ENCODE measurements at regions not wholly inside any gene's neighbourhood (a gene's known extent, or its start where the extent isn't known, plus 50 kb on each side); places are given as distances from the start of the nearest gene placed in this dataset.
"Not testable (repeated sequence)": the region's sequence is repeated elsewhere in the genome, so short reads cannot be mapped to it uniquely, and the experiment has no call there.

DNA sequence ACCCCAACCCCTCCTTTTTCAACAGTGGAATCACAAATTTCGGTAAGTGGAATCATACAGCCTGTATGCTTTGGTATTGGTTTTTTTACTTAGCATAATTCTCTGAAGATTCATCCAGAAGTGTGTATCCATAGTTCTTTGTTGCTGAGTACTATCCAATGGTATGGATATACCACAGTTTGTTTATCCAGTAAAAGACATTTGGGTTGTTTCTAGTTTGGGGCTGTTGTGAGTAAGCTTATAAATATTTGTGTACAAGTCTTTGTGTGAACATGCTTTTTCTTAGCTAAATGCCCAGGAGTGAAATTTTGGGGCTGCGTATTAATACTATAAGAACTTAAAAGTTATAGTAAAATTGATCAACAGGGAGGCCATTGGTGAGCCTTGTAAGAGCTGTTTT, 57.5 kb upstream of the GC start:
- no peak for DNase-seq (ENCODE audit: low spot score)

DNA sequence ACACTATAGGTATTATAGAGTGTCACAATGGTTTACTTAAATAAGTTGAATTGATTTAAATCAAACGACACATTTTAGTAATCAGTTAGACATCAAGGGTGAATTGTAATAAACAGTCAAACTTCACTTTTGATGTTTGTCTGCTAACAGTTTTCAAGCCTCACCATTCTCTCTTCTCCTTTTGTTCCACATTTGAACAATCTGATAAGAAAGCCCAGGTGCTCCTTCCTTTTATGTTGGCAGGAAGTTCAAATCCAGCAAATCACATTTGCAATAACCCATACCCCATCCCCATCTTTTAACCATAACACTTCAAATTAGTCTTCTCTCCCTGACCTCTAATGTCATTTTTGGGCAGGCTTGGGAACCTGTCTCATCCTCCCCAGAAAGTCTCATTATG, 63.4 kb upstream of the GC start:
- DNase-seq (ENCODE audit: low spot score), result no peak

DNA sequence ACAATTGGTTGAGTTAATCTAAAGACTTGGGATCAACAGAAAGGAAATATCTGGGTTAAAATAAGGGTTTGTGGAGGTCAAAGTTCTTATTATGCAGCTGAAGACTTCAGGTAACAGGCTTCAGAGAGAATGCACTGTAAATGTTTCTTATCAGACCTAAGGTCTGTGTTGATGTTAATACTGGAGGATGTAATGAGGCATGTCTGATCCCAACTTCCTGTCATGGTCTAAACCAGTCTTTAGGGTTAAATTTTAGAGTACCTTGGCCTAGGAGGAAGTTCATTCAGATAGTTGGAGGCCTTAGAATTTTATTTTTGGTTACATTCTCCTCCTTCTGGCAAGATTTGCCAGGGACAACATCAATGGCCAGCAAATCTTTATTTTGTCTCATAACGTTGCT, 72.1 kb upstream of the GC start:
- DNase-seq (ENCODE audit: low spot score), result no peak

- DNase-seq (ENCODE audit: low spot score), result no peak
Observed at GRCh38 chr4:71857713-71858451, 74.0 kb upstream of the GC start.

- DNase-seq (ENCODE audit: low spot score), result no peak
Observed at GRCh38 chr4:71860643-71861042, 76.8 kb upstream of the GC start.

DNA sequence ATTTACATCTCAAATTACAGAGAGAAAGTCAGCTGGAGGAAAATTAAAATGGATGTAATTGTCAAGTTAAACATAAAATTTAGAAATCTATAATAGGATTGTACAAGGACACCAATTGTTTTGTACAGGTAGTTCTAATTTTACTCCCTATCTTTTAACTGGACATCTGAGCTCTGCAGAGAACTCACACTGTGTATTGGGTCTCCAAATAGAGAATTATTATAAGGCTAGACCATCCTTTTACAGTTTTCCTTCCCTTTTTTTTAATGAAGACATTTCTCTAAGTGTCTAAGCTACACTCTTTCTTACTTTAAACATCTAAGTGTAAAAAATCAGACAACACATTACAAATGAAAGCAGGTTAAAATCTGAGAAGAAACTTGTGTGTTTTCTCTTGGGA, 78.4 kb upstream of the GC start:
- no peak for DNase-seq (ENCODE audit: low spot score)

DNA sequence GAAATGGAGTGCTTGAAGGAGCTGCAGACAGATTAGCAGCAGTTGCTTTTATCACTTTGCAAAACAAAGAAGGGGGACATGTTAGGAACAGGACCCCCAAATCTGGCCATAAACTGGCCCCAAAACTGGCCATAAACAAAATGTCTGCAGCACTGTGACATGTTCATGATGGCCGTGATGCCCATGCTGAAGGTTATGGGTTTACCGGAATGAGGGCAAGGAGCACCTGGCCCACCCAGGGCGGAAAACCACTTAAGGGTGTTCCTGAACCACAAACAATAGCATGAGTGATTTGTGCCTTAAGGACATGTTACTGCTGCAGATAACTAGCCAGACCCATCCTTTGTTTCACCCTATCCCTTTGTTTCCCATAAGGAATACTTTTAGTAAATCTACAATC, 79.6 kb upstream of the GC start:
- DNase-seq (ENCODE audit: low spot score), result no peak

DNA sequence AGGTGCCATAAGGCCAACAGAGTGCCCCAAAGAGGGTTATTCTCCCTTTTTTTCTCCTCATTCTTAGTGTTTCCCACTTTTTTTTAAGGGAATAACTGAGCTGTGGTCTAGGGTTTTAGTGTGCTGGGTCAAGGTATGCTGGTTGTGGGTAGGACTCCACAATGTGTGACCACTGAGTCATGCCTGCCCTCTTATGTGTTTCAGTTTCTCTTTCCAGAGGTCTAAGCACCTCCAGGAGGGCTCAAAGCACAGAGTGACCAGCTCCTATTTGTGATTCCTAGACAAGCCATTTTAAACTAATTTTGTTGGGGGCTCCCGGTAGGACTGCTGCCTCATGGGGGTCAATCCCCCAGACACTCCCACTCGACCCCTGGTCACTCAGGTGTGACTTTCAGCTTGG, 80.5 kb upstream of the GC start:
- DNase-seq (ENCODE audit: low spot score), result no peak

- no peak for DNase-seq (ENCODE audit: low spot score)
Observed at GRCh38 chr4:71866212-71866885, 82.5 kb upstream of the GC start.

- no peak for DNase-seq (ENCODE audit: low spot score)
Observed at GRCh38 chr4:71867598-71867997, 83.7 kb upstream of the GC start.

DNA sequence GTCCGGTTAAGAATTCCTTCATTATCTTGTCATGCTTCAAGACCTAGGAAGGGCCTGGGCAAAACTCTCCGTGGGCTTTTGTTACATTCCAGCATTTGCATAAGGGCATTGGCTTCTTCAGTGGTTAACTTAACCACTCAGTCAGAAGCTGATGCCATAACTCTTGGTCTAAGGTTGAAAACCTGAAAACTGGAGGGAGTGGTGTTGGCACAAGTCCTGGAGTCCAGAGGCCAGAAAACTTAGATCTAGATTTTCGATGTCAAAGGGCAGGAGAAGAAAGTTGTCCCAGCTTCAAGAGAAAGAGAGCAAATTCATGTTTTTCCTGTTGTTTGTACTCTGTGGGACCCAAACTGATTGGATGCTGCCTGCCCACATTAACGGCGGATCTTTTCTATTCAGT, 86.6 kb upstream of the GC start:
- DNase-seq (ENCODE audit: low spot score), result no peak

- no peak for DNase-seq (ENCODE audit: low spot score)
Observed at GRCh38 chr4:71872221-71872620, 88.3 kb upstream of the GC start.

DNA sequence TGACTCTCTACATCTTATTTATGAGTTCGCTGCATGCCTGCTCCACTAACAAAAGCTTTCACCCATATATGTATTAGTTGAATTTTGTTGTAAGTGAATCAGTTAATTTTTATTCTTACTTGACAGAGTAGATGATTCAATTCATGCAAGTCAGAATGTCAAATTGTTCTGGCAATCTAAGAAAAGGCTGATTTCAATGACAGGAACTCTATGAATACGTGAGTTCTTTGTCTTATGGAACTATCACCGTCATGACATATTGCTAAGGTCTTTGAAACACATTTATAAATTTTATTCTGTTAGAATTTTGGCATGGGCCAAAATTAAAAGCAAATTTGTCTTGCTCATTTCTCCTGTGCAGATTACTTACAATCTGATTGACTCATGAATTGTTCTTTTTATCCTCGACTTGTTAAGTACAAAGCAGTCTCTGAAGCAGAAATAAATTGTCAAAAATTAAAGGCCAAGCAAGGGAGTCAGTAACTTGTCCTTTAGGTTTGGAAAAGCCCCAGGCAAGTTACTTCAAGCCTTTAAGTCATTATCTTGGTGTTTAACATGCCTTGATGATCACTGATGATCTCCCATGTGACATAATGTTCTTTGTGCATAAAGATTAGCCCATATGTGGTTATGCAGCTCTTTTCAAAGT, 89.0 kb upstream of the GC start:
- DNase-seq (ENCODE audit: low spot score), result no peak

GRCh38 chr4:71878376-71878775, 94.5 kb upstream of the GC start:
- DNase-seq (ENCODE audit: low spot score), result no peak

GRCh38 chr4:71882113-71882841, 98.4 kb upstream of the GC start:
- no peak for DNase-seq (ENCODE audit: low spot score)

- not testable (repeated sequence) for DNase-seq (ENCODE audit: low spot score)
Observed at GRCh38 chr4:71900366-71900765, 116.5 kb upstream of the GC start.

DNA sequence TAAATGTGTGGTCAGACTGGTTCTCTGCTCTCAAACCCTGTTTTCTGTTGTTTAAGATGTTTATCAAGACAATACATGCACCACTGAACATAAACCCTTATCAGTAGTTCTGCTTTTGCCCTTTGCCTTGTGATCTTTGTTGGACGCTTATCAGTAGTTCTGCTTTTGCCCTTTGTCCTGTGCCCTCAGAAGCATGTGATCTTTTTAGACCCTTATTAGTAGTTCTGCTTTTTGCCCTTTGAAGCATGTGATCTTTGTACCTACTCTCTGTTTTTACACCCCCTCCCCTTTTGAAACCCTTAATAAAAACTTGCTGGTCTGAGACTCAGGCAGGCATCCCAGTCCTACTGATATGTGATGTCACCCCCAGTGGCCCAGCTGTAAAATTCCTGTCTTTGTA, 121.7 kb upstream of the GC start:
- DNase-seq (ENCODE audit: low spot score), result not testable (repeated sequence)

DNA sequence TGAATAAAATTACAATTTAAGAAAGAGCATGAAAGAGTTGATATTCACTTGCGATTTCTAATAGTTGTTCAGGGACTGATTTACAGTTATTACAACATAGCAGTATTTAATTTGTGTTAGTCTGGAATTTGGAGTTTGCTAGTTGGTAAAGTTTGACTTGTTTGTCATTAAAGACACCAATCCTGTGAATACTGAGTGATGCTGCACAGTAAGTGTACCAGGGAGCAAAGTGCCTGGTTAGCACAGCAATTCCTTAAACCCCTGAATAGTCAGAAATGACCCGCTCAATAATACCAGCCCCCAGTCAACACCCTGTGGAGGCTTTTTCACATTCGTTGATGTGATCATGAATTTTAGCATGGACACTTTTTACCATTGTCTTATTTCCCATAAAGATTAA, 122.2 kb upstream of the GC start:
- DNase-seq (ENCODE audit: low spot score), result no peak

DNA sequence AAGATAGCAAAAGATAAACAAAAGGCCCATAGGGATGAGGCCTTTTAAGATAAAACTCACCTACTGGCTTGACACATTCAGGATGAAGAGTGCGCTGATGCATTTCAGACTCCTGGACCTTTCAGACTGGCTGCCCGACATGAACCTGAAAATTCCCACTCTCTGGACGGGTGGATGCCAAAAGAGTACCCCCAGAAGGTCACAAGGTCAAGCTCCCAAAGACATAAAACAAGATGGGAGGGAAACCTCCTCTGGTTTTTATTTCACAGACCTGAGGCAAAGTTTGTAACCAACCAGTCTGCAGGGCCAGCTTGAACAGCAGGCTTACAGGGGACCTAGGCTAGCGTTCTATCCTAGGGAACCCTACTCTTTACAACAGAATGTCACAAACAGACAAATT, 123.2 kb upstream of the GC start:
- DNase-seq (ENCODE audit: low spot score), result no peak

DNA sequence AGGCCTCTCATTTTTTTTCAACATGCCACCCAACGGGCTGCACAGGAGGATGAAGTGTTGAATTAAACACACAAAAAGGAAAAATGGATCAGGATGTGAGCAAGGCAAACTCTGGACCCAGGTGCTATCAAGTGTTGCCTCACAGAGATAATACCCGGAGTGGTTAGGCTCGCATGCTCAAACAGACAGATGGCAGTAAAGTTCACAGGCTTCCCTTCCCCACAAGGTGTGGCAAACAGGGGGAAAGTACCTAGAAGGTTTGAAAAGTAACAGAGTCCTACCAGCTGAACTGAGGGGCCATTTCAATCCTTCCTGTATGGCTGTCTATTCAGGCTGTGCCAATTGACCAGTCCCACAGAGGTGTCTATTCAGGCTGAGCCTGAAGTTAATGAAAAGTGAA, 123.9 kb upstream of the GC start:
- DNase-seq (ENCODE audit: low spot score), result no peak

DNA sequence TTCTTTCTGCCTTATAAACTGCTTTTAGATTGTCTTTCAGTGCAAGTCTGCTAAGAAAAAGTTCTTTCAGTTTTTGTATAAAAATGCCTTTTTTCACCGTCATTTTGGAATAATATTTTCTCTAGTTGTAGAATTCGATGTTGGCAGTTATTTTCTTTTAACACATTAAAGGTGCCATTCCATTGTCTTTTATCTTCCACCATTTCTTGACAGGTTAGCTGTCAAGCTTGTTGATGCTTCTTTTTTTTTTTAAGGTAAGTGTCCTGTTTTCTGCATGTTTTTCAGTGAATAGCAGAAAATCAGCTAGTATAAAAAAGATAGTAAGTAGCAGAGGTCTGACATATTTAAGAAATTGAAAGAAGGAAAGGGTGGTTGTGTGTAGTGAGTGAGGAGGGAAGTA, 118.5 kb upstream of the NPFFR2 start:
- DNase-seq (ENCODE audit: low spot score), result no peak

- DNase-seq (ENCODE audit: low spot score), result no peak
Observed at GRCh38 chr4:71923070-71923469, 108.7 kb upstream of the NPFFR2 start.

DNA sequence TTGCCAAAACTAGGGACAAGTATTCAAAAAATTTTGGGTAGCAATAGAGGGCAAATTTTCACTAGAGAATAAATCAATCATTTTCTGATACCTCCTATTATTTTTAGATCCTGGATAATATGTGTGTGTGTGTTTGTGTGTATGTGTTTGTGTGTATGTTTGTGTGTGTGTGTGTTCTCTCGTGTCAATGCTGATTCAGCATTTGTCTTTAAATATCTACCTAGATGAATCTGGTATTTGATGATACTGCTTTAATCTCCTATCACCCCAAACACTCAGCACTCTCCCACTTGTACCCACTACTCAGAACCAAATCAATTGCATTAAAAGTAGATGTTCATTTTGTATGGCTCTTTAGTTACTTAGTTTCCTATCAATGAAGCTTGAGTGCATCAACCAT, 101.3 kb upstream of the NPFFR2 start:
- no peak for DNase-seq (ENCODE audit: low spot score)

Data from pons (tissue), 1 donor.